NCI-H82 (cell line): ENCODE measurements at regions not wholly inside any gene's neighbourhood (a gene's known extent, or its start where the extent isn't known, plus 50 kb on each side); places are given as distances from the start of the nearest gene placed in this dataset.

ENCODE experiments used
- DNase-seq: peaks from one replicate; lab custom pipeline; 2025; lab: John Stamatoyannopoulos, UW

GRCh38 chr13:73898276-73898675, 235.9 kb downstream of the KLF12 start:
- DNase-seq: no peak

- no peak for DNase-seq
Measured at GRCh38 chr13:73894995-73895571, 239.1 kb downstream of the KLF12 start.

- no peak for DNase-seq
Measured at GRCh38 chr13:73893833-73894232, 240.4 kb downstream of the KLF12 start.

GRCh38 chr13:73891805-73892204, 242.4 kb downstream of the KLF12 start:
- DNase-seq: no peak

GRCh38 chr13:73883162-73883561, 251.0 kb downstream of the KLF12 start:
- DNase-seq: no peak

GRCh38 chr13:73880365-73880764, 253.8 kb downstream of the KLF12 start:
- peak; percentile 61 for DNase-seq

GRCh38 chr13:73879346-73880015, 254.7 kb downstream of the KLF12 start:
- peak; percentile 99 for DNase-seq

GRCh38 chr13:73877399-73877798, 256.8 kb downstream of the KLF12 start:
- no peak for DNase-seq

GRCh38 chr13:73876323-73876722, 257.9 kb downstream of the KLF12 start:
- peak; percentile 18 for DNase-seq

GRCh38 chr13:73873940-73874830, 260.0 kb downstream of the KLF12 start:
- DNase-seq: peak; percentile 72

GRCh38 chr13:73872397-73872796, 261.8 kb downstream of the KLF12 start:
- no peak for DNase-seq

GRCh38 chr13:73870970-73871935, 263.0 kb downstream of the KLF12 start:
- no peak for DNase-seq

- no peak for DNase-seq
Measured at GRCh38 chr13:73870036-73870741, 264.0 kb downstream of the KLF12 start.

GRCh38 chr13:73865027-73865426, 269.2 kb downstream of the KLF12 start:
- DNase-seq: no peak

- DNase-seq: no peak
Measured at GRCh38 chr13:73861136-73861535, 273.1 kb downstream of the KLF12 start.

GRCh38 chr13:73860501-73860900, 273.7 kb downstream of the KLF12 start:
- no peak for DNase-seq

GRCh38 chr13:73859841-73860240, 274.4 kb downstream of the KLF12 start:
- no peak for DNase-seq

GRCh38 chr13:73857106-73857505, 277.1 kb downstream of the KLF12 start:
- no peak for DNase-seq

GRCh38 chr13:73851104-73851503, 283.1 kb downstream of the KLF12 start:
- DNase-seq: no peak

- DNase-seq: no peak
Measured at GRCh38 chr13:73850104-73850873, 283.9 kb downstream of the KLF12 start.
